AG10803 (cell line): ENCODE measurements at regions not wholly inside any gene's neighbourhood (a gene's known extent, or its start where the extent isn't known, plus 50 kb on each side); places are given as distances from the start of the nearest gene placed in this dataset.

Source experiments
- DNase-seq: peaks from one replicate; pipeline ENCODE4 v3.0.0; 2010; ENCODE audit warnings: low read depth
- H3K4me3 ChIP-seq: 2 replicates; pipeline ENCODE4 v1.5.1; 2011; ENCODE audit warnings: mild to moderate bottlenecking, low read length, control low read depth
- CTCF ChIP-seq: conservative IDR thresholded peaks from 2 replicates; pipeline ENCODE4 v1.5.1; 2011; ENCODE audit warnings: mild to moderate bottlenecking, low read length, control low read depth, inconsistent platforms

DNA sequence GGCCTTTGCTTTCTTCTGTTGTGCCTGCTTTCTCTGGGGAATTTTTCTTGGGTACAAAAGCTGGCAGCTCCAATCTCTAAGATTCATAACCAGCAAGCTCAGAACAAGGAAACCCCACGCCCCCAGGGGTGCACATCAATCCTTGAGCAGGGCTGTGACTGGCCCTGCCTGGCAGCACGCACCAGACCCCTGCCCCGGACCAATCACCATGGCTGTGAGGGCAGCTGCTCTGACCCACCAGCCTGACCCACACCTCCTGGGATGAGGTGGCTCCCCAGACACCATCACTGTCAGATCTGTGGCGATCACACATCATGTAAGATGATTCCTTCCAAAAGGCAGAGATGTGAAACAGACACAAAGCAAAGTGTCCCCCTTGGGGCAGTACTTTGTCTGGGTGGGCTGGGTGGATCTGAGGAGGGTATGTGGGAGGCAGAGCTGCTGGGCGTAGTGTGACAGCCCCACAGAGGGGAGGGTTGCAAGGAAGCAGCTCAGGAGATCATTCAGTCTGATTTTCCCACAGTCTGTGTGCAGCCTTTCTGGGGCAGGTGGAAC is 175.5 kb upstream of the SHH start:
- no peak overlapping the region for H3K4me3 ChIP-seq
- no peak for DNase-seq
- no peak for TF ChIP-seq CTCF

DNA sequence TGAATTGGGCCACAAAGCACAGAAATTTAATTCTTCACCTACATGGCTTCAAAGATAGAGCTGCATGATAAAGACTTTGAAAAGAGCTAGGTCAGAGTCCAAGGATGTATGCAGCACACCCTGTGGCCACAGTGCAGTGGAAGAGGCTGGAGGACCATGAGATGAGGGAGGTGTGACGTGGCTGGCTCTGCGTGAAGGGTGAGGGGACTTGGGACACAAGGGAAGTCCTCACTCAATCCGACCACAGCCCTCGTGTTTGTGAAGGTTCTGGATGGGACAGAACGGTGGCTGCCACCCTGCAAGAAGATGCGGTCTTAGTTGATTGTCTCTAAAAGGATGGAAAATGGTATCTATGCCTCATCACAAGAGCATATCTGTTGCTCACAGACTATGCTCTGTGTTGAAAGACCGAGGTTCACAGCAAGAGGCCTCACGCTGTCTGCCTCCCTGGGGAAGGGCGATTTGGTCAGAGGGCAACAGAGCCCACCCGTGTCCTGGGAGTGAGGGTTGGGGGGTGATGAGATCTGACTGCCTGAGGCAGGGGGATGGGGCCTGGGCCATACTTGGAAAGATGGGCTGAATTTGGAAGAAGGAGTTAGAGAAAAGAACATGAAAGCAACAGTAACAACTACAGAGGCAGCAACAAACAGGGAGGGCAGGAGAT is 174.4 kb upstream of the SHH start:
- TF ChIP-seq CTCF, result no peak
- no peak overlapping the region for H3K4me3 ChIP-seq
- no peak for DNase-seq

DNA sequence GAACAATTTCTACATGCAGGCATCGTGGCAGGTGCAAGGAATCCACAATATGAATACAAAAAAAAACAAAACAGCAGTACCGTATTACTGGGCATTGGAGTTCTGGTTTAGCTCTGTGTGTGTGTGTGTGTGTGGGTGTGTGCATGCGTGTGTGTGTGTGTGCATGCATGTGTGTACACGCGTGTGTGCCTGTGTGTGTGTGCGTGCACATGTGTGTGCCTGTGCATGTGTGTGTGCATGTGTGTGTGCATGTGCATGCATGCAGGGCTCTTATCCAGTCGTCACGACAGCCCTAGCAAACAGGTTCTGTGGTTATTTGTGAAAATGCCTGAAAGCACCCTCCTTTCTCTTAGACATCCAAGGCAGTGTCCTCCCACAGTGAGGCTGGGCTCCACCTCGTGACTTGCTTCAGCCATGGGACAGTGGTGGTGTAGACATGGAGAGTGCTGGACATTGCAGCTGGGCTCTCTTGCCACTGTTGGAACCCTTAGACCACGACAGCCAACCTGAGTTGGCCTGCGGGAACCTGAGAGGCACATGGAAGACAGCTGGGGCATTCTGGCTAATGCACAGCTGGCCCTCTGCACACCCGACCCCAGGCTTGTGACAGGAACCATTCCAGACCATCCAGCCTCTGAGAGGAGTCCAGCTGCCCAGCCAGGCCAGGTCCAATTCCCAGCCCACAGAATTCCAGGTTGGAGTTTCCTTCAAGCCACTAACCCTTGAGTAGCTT is 173.4 kb upstream of the SHH start:
- no peak overlapping the region for H3K4me3 ChIP-seq
- DNase-seq, result no peak
- no peak for TF ChIP-seq CTCF

GRCh38 chr7:155984609-155985405 is 172.5 kb upstream of the SHH start:
- no peak overlapping the region for H3K4me3 ChIP-seq
- no peak for DNase-seq
- no peak for TF ChIP-seq CTCF

DNA sequence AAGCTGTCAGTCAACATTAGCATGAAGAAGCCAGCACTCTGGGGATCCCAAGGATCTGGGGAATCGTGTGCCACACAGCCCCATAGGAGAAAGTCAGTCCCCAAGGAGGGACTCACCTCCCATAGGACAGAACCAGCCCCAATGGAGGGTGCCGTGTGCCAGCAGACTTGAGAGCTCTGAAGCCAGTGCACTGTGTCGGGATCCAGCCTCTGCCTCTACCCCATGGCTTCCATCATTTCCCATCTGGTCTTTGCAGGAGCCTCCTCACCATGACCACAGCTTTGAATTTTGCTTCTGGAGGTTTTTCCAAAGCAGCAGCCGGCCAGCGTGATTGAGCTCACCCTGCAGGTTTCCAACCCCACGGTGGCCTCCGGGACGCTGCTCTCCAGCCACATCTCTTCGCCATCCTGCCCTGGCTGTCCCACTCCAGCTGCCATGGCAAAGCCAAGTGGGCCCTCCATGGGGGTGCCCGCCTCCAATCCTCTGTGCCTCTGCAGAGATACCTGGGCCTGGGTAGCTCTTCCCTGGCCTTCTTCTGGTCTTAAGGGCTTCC is 171.8 kb upstream of the SHH start:
- no peak overlapping the region for H3K4me3 ChIP-seq
- TF ChIP-seq CTCF, result no peak
- DNase-seq, result no peak

DNA sequence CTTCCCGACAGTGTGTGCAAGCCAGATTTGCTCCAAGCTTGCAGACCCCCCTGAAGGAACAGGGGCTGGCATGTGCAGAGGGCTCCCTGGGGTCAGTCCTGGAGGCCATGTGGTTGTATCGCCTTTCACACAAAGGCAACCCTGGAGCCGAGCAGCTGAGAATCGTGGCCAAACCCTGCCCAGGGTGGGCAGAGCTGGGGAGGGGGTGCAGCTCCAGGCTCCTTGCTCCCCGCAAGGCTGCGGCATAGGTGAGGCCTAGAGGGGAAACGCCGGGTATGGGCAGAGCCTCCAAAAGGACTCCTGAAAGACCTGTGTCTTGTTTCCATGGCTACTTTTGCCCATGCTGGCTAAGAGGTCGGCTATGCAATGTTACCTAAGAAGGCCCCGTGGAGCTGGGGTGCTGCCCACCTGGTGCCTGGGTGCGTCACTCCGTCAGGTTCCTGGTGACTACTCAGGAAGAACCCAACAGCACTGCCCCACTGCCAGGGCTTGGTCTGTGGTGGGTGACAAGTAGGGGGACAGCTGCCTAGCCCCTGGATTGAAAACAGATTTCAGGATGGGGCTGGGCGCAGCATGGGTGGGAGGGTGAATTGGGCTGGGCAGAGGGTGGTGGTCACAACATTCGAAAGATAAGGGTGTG is 171.0 kb upstream of the SHH start:
- TF ChIP-seq CTCF, result no peak
- DNase-seq, result no peak
- H3K4me3 ChIP-seq, result no peak overlapping the region
